CD4-positive, alpha-beta T cell treated with Interleukin-21 for 1 hour (primary cell): ENCODE measurements at regions not wholly inside any gene's neighbourhood (a gene's known extent, or its start where the extent isn't known, plus 50 kb on each side); places are given as distances from the start of the nearest gene placed in this dataset.

Source experiments
- DNase-seq: peaks from one replicate; pipeline ENCODE4 v3.0.0-alpha.2; 2020

DNA sequence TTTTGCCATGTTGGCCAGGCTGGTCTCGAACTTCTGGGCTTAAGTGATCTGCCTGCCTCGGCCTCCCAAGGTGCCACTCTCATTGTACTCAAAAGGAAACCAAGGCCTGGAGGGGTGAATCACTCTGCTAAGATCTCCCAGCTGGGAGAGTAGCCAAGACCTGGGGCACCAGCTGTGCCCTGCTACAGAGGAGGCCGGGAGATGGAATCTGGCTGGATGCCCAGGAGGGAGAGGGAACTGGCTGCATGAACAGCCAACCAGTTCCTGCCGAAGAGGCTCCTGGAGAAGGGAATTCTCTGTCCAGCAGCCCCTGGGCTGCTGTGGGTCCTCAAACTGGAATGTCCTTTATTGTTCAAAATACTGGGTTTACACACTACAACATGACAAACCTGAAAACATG, 238.7 kb upstream of the CIBAR2 start:
- no peak for DNase-seq

DNA sequence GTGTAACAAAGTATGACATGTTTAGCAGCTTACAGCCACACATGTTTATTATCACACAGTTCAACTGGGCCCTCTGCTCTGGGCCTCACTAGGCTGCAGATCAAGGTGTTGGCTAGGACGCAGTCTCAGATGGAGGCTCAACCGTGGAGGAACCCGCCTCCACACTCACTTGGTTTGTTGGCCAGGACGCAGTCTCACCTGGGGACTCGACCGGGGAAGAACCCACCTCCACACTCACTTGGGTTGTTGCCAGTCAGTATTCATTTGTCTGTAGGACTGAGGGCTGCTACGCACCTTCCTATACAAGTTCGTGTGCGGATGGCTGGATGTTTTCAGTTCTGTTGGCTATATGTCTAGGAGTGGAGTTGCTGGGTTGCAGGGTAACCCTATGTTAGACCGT, 240.7 kb upstream of the CIBAR2 start:
- DNase-seq = no peak

DNA sequence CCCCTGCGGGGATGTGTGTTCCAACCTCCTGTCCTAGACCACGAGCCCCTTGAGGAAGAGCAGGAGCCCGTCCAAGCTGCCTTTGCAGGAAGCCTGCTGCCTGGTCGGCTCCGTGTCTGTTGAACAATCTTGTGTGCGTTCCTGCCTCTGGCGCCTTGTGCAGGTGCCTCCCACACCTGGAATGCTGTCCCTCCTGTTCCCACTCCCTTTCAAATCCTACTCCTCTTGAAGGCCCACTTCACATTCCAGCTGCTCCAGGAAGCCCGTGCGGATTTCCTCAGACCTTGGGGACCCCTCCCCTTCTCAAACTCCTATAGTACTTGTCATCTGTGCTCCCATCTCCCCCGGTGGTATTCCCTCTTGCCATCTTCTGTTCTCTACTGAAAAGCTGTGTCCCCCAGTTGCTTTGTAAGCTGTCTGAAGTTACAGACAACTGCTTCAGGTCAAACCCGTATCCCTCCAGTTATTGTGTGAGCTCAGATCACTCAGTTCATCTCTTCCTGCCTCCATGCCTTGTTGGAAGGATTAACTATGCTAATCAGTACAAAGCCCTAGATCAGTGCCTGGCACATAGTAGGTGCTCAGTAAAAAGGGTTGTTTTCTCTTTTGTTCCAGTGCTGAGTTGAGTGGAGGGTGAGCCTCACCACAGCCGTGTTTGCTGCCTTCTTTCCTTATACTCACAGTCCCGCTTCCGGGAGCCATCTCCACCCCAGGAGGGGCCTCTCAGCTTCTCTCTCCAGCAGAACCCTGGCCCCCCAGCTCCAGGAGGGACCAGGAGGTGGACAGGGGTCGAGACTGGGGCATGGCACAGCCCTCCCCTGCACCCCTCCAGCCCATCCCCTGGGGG, 241.8 kb upstream of the CIBAR2 start:
- no peak for DNase-seq

DNA sequence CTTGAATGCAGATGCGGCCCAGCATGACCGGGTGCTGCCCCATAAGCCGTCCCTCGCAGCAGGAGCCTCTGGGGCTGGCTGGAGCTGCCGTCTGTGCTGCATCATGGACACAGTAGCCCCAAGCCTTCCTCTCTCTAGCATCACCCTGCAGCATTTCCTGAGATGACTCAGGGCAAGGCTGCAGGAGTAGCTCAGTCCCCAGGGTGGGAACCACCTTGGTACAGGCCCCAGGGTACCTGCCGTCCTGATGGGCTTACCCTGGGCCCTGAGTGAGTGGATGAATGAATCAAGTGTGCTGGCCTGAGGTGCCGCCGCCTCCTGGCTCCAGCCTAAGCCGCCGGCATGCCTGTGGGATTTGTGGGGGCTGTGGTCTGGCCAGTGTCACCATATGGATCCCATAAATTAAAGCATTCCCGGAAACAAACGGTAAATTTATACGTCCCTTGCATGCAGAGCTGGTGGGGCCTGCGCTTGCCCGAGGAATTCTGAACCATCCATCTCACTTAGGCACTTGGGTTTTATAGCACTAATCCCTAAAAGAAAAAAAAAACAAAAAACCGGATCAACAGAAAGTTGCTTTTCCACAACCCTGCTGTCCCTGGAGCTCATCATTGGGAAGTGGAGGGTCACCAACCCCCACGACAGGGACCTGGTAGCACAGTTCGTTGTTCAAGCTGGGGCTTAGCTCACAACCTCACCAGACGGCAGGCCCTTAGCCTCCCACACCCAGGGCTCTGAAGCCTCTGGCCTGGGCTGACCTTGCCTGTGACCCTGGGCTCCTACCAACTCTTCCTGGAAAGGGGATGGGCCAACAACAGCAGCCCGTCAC, 242.6 kb upstream of the CIBAR2 start:
- DNase-seq = no peak

DNA sequence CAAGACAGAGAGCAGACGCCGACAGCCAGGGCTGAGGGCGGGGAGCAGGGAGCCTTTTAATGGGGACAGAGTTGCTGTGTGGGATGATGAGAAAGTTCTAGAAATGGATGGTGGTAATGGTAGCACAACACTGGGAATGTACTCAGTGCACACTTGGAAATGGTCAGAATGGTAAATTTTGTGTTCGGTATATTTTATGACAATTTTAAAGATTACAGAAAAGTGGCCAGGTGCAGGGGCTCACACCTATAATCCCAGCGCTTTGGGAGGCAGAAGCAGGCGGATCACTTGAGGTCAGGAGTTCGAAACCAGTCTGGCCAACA, 243.2 kb upstream of the CIBAR2 start:
- DNase-seq = no peak

DNA sequence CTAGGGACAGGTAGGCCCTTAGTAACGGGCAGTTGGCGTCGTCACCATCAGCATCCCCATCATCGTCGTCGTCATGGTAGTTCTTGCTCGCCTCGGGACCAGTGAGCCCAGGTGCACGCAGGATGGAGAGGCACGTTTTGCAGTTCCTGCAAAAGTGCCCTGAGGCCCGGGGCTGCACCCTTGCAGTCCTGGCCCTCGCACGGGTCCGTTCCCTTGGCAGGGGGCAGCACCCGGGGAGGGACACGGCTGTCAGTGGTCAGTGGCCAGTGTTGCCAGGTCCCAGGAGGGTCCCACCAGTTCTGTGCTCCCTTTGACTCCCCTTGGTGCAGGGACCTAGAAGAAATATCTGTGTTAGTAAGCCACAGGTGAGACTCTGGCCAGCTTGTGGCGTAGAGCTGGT, 243.9 kb upstream of the CIBAR2 start:
- no peak for DNase-seq

DNA sequence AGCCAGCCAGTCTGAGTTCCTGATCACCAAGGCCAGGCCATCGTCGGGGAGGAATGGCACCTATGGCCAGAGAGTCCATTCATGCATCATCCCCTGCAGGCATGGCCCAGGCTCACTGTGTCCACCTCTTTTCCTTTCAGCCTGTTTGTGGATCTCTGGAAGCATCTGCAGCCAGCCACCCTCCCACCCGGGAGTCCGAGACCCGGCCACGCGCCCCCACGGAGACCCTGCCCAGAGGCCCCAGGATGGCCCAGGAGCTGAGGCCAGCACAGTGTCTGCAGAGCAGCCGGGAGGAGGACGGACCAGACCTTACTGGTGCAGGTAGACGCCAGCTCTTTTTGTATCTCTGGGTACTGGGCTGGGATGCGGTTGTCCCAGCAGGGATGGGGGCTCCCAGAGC, 245.1 kb upstream of the CIBAR2 start:
- DNase-seq = no peak

DNA sequence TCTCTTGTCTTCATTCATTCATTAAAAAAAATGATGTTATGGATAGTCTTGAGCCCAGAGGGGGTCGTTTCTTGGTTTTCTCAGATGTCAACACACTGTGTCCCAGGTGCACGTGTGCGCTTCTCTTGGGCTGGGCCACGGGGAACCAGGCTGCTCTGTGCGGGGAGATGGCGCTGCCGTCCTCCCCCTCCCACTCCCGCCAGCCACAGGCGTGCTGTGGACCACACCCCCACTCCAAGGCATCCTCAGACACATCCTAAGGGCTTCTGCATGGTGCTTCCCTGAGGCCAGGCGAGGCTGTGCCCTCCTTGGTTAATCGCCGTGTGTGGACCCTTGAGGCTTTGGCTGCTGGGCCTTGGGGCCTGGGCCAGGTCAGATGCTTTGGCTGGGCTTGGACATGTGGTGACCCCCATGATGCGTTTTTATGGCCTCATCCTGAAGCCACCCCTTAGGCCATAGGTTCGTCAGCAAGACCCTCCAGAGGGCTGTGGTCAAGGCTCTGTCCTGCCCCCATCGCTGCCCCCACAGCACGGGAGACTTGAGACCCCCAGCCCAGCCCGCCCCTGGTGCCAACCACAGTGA, 245.7 kb upstream of the CIBAR2 start:
- no peak for DNase-seq

DNA sequence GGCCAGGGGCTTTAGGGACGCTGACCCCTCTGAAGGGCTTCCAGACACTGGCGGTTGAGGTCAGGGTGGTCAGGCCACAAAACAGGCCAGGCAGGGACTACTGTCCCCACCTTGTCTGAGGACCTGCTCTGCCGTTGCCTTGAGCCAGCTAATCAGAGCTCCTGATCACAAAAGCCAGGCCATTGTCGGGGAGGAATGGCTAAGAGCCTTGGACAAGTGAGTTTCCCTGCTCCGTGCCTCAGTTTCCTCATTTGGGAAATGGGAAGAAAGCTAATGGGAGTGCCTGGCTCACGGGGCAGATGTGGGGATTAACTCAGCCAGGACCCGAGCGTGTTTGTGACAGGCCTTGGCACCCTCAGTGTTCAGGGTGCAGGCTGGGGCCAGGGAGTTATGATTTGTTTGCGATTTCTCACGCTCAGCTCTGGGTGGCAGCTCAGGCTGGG, 246.5 kb upstream of the CIBAR2 start:
- DNase-seq = no peak

DNA sequence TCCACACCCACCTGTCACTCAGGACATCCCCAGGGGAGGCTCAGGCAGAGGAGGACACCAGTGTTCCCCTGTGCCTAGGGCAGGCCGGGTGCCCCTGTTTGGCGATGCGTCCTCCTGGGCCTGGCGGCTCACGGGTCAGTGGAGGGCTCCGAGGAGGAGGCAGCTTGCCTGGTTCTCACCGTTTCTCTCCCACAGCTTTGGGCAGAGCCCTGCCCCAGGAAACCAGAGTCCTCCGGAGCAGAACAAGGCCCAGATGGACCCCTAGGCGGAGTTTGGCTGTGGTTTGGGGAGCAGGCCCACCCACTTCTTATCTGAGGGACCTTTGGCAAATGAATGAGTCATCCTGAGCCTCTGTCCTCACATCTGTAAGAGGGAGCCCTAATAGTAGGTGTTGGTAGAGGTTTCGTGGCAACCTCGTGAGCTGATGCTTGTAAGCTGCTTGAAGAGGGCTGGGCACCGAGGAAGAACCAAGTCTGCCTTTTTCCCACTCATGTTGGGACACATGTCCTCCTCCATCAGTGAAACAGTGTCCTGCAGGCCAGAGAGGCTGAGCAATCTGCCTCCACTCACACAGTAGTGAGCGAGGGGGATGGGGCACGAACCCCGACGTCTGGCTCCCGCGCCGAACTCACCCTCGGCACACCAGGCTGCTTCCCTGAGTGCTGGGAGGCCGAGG, 247.0 kb upstream of the CIBAR2 start:
- DNase-seq = no peak

DNA sequence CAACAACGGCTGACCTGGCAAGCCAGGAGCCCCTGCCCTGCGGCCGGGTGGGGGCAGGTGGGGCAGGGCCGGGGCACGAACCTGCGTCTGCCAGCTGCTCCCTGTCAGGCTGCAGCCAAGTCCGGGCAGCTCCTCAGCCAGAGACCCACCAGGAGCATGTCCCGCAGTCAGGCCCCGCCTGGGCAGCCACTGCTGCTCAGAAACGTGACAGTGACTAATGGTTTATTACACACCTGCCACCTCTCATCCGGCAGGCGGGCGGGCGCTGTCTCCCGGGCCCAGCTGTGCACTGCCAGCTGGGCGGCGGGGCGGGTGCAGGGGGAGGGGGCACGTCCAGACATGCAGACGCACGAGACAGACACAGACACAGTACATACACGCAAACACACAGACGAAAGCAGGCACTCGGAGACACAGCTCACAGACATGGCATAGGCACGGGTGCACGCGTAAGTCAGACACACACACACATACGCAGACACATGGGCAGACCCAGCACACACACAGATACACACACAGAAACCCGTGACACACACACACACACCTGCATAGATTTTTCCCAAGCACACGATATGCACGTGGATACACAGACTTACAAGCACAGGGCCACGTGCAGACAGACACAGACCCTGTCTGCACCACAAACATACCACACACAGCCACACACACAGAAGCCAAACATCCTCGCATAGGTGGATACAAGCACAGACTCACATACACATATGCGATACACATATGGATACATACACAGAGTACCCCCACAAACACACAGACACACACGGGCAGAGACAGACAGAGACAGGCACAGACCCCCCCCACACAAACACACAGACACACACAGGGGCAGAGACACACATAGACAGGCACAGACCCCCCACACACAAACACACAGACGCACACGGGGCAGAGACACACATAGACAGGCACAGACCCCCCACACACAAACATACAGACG, 248.3 kb upstream of the CIBAR2 start:
- DNase-seq = no peak

DNA sequence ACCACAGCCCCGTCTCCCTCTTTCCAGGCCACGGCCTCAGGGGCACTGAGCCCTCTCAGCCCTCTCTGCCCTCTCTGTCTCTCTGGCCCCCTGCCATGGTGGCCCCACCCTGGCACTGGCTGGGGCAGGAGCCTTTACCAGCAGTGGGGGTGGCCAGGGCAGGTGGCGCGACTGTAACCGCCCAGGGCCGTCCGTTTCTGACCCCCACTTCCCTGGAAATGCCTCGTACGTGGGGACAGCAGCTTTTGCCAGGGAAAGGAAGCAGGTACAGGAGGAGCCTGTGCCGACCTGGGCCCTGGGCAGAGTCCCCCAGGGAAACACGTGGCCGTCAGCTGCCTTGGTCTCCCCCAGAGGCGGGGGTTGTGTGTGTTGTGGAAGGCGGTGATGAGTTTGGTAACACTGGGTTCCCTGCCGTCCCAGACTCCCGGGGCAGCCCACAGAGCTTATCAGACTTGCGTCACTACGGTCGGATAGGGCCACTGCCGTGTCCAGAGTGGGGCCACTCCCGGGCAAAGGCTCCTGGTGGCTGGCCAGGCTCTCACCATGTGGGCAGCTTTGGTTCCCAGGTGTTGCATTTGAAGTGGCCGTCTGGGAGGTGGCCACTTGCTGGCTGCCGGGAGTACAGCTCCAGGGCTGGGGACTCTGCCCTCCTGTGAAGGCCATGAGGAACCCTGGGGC, 249.3 kb upstream of the CIBAR2 start:
- DNase-seq = no peak

DNA sequence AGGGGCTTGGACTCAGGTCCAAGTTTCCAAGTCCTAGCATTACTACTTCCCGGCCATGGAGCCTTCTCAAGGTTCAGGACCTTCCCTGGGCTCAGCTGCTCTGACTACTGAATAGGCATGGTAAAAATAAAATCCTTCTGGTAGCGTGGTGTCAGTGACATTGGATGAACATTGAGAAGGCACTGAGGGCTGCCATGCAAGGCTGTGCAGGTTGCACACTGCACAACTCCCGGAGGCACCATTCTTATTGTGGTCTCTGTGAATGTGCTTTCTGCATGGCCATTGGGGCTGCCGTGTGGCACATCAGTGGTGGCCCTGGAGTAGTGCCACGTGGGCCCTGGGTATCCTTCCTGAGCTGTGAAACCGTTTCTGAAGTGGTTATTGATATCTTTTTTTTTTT, 250.2 kb upstream of the CIBAR2 start:
- DNase-seq = no peak

DNA sequence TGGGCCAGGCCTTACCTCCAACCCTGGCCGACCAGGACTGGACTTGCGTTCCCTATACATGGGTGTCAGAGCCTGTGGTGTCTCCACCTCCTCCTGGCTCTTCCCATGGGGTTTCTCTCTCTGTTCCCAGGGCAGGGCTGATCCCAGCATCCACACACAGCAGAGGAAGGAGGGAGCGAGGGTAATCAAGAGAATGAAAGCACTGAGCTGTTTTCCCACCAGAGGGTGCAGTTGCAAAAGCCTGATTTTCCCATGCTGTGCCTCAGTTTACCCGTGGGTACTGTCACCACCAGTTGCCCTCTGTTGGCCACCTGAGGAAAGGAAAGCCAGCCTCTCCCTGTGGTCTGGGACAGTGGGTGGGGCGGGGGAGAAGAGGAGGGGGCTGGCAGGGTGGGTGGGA, 249.7 kb upstream of the GSE1 start:
- DNase-seq = no peak

DNA sequence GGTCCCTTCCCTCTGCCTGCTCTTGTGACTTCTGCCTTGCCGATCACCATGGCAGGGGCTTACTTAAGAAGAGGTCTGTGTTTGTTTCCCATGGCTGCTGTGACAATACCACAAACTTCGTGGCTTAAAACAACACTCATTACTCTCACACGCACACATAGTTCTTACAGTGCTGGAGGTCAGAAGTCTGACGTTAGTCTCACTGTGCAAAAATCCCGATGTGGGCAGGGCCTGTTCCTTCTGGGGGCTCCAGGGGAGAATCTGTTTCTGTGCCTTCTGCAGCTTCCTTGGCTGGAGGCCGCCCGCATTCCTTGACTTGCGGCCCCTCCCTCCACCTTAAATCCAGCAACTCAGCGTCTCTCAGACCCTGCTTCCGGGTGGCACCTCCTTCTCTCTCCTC, 249.2 kb upstream of the GSE1 start:
- DNase-seq = no peak

DNA sequence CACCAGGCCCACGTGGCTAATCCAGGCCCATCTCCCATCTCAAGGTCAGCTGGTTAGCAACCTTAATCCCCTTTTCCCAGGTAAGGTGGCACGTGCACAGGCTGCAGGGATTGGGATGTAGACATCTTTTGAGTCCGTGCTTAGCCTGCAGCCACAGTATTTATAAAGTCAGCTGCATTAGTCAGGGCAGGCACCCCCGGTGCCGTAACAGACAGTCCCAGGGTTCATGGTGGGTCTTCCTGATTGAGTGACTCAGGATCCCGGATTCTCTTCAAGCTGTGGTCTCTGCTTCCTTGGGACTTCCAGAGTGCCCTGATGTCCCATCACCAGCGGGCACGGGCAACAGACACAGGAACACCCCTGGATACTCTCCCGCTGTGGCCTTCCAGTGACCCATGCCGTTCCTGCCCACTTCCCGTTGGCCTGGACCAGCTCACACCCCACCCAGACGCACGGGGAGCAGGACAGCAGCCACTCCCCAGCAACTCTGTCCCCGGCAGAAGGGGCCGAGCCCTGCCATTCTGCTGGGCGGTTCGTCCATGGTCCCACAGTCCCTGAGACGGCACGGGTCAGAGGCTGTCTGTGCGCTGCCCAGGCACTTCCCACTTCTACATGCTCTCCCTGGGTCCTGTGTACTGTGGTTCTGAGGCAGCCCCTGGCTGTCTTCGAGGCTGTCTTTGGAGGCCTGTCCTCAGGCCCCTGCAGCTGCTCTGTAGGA, 248.6 kb upstream of the GSE1 start:
- DNase-seq = no peak

DNA sequence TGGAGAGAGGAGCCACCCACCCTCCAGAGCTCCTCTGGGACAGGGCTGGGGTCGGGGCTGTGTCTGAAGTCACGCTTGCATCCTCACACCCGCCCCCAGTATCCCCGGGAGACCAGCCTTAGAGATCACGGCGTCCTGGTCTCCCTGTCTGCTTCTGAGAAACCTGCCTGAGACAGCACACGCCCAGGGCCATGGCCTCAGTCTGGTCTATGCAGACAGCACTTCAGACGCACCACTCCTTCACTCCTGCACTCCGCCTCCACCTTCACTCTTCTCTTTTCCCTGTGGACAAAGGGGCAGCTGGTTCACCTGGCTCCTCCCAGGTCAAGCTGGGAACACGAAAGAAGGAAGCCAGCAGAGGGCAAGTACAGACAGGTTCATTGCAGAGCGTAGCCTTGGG, 248.0 kb upstream of the GSE1 start:
- no peak for DNase-seq

DNA sequence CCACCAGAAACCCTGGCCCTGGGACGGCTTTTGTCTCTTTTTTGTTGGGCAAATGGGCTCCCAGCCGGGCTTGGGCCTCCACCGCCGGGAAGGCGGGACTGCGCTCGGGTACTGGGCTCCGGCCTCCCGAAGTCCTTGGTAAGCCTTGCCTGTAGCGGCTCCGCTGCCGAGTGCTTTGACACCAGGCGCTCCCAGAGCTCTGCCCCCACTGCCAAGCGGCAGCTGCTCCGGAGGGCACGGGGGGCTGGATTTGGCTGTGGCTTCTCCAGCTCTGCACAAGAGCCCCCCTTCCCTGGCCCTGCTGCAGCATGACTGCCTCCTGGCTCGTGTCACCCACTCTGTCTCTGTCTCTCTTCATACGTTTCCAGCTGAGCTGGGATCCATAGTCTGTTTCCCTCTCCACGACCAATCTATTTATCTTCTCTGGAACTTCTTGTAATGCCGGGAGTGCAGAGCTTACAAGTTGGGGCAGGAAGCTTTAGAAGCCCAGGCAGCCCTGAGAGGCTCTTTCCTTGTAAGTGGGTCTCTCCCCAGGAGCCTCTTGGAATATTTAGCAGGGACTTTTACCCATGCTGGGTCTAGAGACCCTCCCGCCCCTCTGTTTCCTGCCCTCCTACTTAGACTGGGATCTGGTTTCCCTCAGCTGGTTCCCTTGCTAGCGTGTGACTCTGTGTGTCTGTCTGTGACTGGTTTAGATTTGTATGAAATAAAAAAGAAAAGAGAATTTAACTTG, 246.9 kb upstream of the GSE1 start:
- no peak for DNase-seq

DNA sequence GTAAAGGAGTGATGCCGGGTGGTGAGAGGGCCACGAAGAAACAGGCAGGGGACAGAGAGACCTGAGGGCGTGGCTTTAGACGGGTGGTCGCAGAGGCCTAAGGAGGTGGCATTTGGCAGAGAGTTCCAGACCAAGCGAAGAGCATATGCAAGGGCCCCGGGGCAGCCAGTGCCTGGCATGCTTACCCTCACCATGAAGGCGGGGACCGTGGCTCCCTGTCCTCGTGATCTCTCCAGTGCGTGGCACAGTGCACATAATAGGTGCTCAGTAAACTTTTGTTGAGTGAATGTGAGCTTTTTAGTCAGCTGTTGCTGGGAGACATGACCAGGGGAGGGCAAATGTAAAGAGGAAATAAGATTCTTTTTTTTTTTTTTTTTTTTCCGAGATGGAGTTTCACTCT, 245.6 kb upstream of the GSE1 start:
- no peak for DNase-seq

DNA sequence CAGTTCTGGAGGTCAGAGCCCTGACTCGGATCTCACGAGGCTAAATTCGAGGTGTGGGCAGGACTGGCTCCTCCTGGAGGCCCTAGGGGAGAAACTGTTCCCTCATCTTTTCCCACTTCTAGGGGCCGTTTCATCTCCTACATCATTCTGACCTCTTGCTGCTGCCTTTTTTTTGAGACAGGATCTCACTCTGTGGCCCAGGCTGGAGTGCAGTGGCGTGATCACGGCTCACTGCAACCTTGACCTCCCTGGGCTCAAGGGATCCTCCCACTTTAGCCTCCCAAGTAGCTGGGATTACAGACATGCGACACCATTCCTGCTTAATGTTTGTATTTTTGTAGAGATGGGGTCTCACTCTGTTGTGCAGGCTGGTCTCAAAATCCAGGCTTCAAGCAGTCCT, 244.1 kb upstream of the GSE1 start:
- no peak for DNase-seq
